HG03575 (cell line): ENCODE measurements at regions not wholly inside any gene's neighbourhood (a gene's known extent, or its start where the extent isn't known, plus 50 kb on each side); places are given as distances from the start of the nearest gene placed in this dataset.

ENCODE experiments used
- ATAC-seq: cut with Tn5 transposase; IDR thresholded peaks from one replicate; pipeline ENCODE4 v1.9.1; 2021; ENCODE audit not compliant: unreplicated experiment, insufficient number of reproducible peaks, low FRiP score; ENCODE audit errors: extremely low read depth

- no peak for ATAC-seq
Measured at GRCh38 chr4:63700569-63700968, 708.7 kb downstream of the TECRL start.

DNA sequence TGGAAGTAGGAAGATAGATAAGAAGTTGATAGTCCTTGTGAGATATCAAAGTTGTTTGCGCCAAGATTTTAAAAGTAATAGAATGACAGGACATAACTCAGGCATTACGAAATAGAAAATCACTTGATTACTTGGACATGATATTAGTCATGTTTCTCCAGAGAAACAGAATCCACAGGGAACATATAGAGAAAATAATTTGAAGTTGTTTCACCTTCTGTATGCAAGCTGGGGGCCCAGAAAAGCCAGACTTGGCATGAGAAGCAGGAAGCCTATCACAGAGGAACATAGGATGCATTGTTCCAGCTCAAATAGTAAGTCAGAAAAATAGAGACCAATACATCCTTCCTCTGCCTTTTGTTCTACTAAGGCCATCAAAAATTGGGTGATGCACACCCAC lies 715.9 kb downstream of the TECRL start:
- no peak for ATAC-seq

- no peak for ATAC-seq
Measured at GRCh38 chr4:63678358-63678931, 730.8 kb downstream of the TECRL start.

DNA sequence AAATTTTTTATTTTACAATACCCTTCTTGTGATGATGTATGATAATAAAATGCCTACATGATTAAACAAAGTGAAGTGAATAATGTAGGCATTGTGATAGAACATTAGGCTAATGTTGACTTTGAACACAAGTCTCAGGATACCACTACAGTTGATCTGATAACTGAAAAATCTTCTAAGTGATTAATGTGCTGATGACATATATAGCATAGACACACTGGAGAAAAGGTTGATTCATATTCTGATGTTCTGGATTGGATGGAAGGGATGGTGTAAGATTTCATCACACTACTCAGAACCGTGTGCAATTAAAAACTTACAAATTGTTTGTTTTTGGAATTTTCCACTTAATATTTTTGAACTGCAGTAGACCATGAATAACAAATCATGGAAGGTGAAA lies 738.5 kb downstream of the TECRL start:
- no peak for ATAC-seq

DNA sequence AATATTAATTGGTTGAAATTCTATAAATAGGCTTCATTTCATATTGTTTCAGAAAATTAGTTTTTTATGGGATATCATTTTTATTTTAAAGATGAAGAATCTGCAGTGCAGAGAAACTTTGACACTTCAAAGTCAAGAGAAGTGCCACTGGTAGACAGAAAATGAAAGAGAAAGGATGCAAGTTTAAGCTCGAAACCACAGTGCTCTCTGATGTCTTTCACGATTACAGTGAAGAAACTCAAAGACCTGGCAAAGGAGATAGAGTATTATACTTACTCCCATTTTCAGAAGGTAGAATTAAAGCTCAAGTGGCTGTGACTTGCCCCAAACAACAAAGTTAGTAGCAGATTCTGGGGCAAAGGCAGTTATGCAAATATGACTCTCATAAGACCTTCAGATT lies 745.4 kb downstream of the TECRL start:
- ATAC-seq = no peak

GRCh38 chr4:63644396-63644795 lies 764.9 kb downstream of the TECRL start:
- no peak for ATAC-seq

DNA sequence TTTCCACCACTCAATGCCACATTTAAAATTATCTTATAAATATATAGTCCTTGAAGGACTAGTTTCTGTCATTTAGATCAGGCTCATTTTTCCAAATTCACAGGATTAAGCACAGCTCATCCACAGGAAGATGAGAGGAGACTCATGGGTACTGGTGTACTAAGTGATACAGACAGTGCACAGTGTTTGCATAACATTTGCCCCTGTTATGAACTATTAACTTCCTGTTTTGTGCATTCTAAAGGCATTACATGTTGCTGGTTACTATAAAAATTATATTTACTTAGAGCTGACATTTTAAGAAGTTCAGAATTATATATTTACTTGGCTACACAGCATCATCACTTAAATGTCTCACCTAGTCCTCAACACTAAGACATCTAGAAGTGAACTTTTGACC lies 772.0 kb downstream of the TECRL start:
- ATAC-seq = no peak

DNA sequence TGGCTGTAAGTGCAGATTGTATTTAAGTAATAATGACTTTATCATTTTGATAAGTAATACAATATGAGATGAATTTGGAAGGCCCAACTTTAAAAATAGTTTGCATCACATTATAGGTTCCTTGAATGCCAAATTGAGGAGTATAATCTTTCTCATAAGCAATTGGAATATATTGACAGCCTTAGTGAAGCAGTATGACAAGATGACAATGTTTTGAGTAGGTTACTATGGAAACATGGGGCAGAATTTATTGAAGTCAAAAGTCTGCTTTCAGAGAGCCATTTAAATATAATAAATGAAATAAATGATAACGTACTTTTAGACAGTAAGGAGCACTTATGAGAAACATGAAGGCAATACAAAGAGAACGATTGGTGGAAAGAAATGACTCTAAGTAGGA lies 776.4 kb downstream of the TECRL start:
- no peak for ATAC-seq

DNA sequence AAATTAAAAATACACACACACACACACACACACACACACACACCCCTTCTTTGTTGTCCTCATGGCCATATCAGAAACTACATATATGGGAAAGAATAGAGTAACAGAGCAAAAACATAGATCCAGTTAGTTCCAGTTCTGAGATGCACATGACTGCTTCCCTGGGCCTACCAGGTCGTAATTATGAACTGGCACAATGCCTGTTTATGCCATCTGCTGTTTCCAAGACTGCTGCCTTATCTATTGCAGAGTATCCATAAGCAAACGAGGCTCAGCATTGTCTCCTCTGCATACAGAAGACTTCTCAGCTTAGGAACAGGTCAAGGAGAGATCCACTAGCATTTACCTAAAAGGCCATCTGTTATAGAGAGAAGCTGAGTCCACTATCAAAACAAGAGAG lies 789.0 kb downstream of the TECRL start:
- no peak for ATAC-seq

GRCh38 chr4:63619771-63620170 lies 789.5 kb downstream of the TECRL start:
- no peak for ATAC-seq

DNA sequence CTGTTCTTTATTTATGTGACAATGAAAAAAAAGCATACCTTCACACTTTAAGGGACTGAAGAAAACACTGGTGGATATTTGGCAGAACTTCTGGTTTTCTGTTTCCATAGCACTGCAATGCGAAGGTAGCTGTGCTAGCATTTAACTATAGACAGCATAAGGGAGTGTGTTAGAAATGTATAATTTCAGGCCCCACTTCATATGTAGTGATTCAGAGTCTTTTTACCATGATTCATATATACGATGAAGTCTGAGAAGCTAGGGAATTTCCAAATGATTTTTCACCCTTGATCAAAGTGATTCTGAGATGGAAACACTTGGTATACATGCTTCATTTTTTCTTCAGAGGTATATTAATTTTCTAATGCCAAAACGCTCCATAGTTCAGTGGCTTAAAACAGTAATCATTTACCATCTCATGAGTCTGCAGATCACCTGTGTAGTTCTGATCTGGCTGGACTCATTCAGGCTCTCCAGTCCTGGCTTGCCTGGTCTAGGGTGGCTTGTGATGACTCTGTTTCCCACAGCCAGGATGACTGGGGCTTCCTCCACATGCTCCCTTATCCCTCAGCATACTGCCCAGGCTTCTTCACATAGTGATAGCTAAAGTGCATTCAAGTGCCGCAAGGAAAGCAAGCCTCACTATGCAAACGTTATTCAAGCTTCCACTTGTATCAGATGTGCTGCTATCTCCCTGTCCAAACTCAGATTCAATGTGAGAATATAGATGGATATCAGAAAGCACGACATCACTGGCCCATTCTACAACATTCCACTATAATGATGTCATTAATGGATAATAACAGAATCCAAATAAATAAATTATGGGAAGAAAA lies 790.1 kb downstream of the TECRL start:
- ATAC-seq = no peak

GRCh38 chr4:63607169-63607872 lies 801.9 kb downstream of the TECRL start:
- ATAC-seq = no peak

DNA sequence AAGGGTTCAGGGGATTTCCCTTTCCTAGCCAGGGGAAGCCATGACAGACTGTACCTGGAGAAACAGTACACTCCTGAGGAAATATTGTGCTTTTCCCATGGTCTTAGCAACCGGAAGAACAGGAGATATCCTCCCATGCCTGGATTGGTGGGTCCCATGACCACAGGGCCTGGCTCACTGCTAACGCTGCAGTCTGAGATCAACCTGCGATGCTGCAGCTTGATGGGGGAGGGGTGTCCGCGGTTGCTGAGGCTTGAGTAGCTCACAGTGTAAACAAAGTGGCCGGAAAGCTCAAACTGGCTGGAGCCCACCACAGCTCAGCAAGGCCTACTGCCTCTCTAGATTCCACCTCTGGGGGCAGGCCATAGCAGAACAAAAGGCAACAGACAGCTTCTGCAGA lies 819.5 kb downstream of the TECRL start:
- ATAC-seq = no peak

DNA sequence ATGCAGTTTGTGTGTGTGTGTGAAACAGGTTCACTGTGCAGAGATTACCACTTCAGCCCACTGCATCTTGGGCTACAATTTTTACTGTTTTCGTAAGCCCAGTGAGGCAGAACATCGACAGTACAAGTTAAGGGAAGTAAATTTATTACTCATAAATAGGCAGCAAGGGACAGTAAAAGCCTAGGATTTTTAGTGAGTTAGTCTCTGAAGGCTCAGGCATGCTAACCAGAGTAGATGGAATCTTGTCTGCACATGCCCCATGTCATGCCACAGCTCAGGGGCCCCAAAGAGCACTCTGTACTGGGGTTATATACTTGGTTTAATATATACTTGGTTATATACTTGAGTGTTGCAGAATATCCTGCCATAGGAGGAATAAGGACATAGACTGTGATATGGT lies 825.7 kb downstream of the TECRL start:
- no peak for ATAC-seq

- no peak for ATAC-seq
Measured at GRCh38 chr4:63583007-63583406, 826.2 kb downstream of the TECRL start.

GRCh38 chr4:63580796-63581475 lies 828.3 kb downstream of the TECRL start:
- ATAC-seq = no peak

- no peak for ATAC-seq
Measured at GRCh38 chr4:63578383-63578782, 830.9 kb downstream of the TECRL start.

DNA sequence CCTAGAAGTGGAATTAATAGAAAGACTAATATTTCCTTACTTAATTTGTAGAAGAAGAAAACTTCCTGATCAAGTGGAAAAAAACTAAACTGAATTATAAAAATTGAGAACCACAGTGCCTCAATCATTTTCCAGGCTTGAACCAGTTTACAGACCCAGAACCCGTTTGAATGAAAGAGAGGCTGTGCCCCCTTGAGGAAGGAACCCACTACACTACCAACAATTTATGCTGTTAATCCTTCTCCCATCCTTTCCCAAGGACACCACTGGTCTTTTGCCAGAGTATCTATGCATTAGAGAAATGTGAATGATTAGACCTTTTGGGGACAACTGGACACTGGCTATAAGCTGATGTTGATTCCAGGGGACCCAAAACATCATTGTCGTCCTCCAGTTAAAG lies 842.6 kb downstream of the TECRL start:
- no peak for ATAC-seq

DNA sequence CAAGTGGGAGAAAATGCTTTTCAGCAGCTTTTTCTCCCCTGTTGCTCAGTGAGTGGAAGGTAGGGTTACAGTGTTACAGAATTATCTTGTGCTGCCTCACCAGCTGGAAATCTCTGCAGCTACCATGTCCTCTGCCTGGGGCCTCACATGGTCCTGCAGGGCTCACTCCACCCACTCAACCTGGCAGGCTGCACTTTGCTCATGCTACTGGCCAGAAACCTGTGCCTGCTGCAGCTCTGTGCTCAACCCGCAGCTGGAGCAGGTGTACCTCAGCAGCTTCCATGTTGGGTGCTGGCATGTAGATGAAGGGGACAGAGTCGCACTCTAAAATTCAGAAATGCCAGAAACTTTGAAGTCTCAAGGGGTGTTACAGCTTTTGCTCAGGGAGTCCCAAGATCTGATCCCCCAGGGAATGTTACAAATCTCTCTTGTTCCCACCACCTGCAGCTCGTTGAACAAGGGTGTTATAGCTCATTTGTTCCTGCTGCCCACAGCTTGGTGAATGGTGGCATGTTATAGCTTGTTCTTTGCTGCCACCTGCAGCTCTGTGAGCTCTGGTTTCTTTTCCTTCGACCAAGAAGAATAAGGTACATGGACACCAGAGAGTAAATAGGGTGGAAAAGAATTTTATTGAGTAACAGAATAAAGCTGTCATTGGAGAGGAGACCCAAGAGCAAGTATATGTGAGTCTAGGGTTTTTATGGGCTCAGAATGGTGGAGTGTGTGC lies 845.8 kb downstream of the TECRL start:
- no peak for ATAC-seq
